SK-N-SH (cell line): ENCODE measurements at regions not wholly inside any gene's neighbourhood (a gene's known extent, or its start where the extent isn't known, plus 50 kb on each side); places are given as distances from the start of the nearest gene placed in this dataset.

Experiments
- CTCF ChIP-seq: fragments of 200-600 bp; sonication (generic); IDR thresholded peaks from 2 replicates; pipeline ENCODE4 v1.6.1; 2017; ENCODE audit warnings: antibody characterized with exemption, mild to moderate bottlenecking, moderate library complexity
- FOXM1 ChIP-seq: IDR thresholded peaks from 2 replicates; pipeline ENCODE4 v1.4.0; 2012; ENCODE audit warnings: low read depth, mild to moderate bottlenecking
- GABPA ChIP-seq: IDR thresholded peaks from 2 replicates; pipeline ENCODE4 v1.4.0; 2012; ENCODE audit warnings: low read depth, mild to moderate bottlenecking
- GATA2 ChIP-seq: sonication (generic); formaldehyde crosslinking; IDR thresholded peaks from 2 replicates; pipeline ENCODE4 v1.5.0; 2020; ENCODE audit warnings: mild to moderate bottlenecking, missing genetic modification reagents
- MAX ChIP-seq: IDR thresholded peaks from 2 replicates; pipeline ENCODE4 v1.4.0; 2012; ENCODE audit warnings: low read depth
- NRF1 ChIP-seq: IDR thresholded peaks from 2 replicates; pipeline ENCODE4 v1.6.1; 2012; ENCODE audit warnings: low read depth, mild to moderate bottlenecking, low read length
- POLR2AphosphoS5 ChIP-seq: IDR thresholded peaks from 2 replicates; pipeline ENCODE4 v1.6.1; 2012; ENCODE audit warnings: low read depth, low read length
- RCOR1 ChIP-seq: fragments of 150-350 bp; IDR thresholded peaks from 2 replicates; pipeline ENCODE4 v1.6.1; 2017; ENCODE audit warnings: antibody characterized with exemption, low read length
- REST ChIP-seq: IDR thresholded peaks from 2 replicates; pipeline ENCODE4 v1.6.1; 2012; ENCODE audit warnings: mild to moderate bottlenecking, low read depth, low read length, moderate library complexity
- SIN3A ChIP-seq: IDR thresholded peaks from 2 replicates; pipeline ENCODE4 v1.6.1; 2012; ENCODE audit warnings: low read depth, mild to moderate bottlenecking, low read length, moderate library complexity, borderline replicate concordance
- TAF1 ChIP-seq: IDR thresholded peaks from 2 replicates; pipeline ENCODE4 v1.6.1; 2012; ENCODE audit warnings: low read depth, mild to moderate bottlenecking, low read length, moderate library complexity, borderline replicate concordance
- USF1 ChIP-seq: IDR thresholded peaks from 2 replicates; pipeline ENCODE4 v1.4.0; 2012; ENCODE audit warnings: low read depth, borderline replicate concordance
- YY1 ChIP-seq: IDR thresholded peaks from 2 replicates; pipeline ENCODE4 v1.4.0; 2012; ENCODE audit warnings: low read depth, mild to moderate bottlenecking

GRCh38 chr5:167634432-167634831, 657.0 kb upstream of the WWC1 start:
- TF ChIP-seq REST (no peak), POLR2AphosphoS5 (no peak), CTCF (no peak), GATA2 (CRISPR knock-in tag) (no peak), TAF1 (no peak), SIN3A (no peak), NRF1 (no peak), MAX (no peak), FOXM1 (no peak), USF1 (no peak), YY1 (no peak), RCOR1 (no peak), GABPA (no peak)
